Vagina (tissue), 2 donors: ENCODE measurements at regions not wholly inside any gene's neighbourhood (a gene's known extent, or its start where the extent isn't known, plus 50 kb on each side); places are given as distances from the start of the nearest gene placed in this dataset.

ENCODE experiments used
- POLR2A ChIP-seq, 2 donors: fragments of 450-650 bp; IDR thresholded peaks; one replicate each; pipeline ENCODE4 v1.6.1; 2017; ENCODE audit warnings: antibody characterized with exemption in 2 of 2, mild to moderate bottlenecking in 2 of 2, moderate library complexity in 2 of 2
- POLR2AphosphoS5 ChIP-seq, 2 donors: sonication (generic); formaldehyde crosslinking; IDR thresholded peaks; one replicate each; pipeline ENCODE4 v1.9.0; 2017; ENCODE audit warnings: antibody characterized with exemption in 2 of 2, mild to moderate bottlenecking in 2 of 2, low read depth in 1 of 2; ENCODE audit not compliant: insufficient read depth in 1 of 2
- TF ChIP-seq, protein P1 (sequence below), 3 experiments: fragments of 450-650 bp in 2 of 3; fragments of 200-600 bp in 1 of 3; sonication (generic) in 1 of 3; IDR thresholded peaks; one replicate each; pipeline ENCODE4 v1.5.1; 2017 to 2019; ENCODE audit warnings: antibody characterized with exemption in 3 of 3, mild to moderate bottlenecking in 2 of 3, moderate library complexity in 2 of 3

DNA sequence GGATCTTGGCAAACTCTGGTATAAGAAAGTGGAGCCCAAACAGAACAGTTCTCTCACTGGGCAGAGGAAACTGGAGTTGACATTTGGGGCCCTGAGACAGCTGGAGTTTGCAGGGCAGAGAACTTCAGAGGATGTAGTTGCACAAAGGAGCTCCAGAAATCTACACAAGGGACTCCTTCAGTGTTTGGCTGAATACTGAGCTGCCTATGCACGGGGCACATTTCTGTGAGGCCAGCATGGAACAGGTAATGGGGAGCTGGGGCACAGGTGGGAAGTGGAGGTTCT is 169.3 kb downstream of the ANKRD60 start:
- TF ChIP-seq, protein P1, sequence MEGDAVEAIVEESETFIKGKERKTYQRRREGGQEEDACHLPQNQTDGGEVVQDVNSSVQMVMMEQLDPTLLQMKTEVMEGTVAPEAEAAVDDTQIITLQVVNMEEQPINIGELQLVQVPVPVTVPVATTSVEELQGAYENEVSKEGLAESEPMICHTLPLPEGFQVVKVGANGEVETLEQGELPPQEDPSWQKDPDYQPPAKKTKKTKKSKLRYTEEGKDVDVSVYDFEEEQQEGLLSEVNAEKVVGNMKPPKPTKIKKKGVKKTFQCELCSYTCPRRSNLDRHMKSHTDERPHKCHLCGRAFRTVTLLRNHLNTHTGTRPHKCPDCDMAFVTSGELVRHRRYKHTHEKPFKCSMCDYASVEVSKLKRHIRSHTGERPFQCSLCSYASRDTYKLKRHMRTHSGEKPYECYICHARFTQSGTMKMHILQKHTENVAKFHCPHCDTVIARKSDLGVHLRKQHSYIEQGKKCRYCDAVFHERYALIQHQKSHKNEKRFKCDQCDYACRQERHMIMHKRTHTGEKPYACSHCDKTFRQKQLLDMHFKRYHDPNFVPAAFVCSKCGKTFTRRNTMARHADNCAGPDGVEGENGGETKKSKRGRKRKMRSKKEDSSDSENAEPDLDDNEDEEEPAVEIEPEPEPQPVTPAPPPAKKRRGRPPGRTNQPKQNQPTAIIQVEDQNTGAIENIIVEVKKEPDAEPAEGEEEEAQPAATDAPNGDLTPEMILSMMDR (IDR thresholded peaks at IDR 0.05) = no peak
- TF ChIP-seq POLR2AphosphoS5 (IDR thresholded peaks at IDR 0.05; ENCODE audit: insufficient read depth in 1 of 2, low read depth in 1 of 2) = no peak
- no peak for TF ChIP-seq POLR2A (IDR thresholded peaks at IDR 0.05)
